Breast epithelium (tissue), 4 donors: ENCODE measurements at regions not wholly inside any gene's neighbourhood (a gene's known extent, or its start where the extent isn't known, plus 50 kb on each side); places are given as distances from the start of the nearest gene placed in this dataset.
"Not testable (repeated sequence)": the region's sequence is repeated elsewhere in the genome, so short reads cannot be mapped to it uniquely, and the experiment has no call there.

Source experiments
- DNase-seq, 2 donors: peaks; one replicate each; pipeline ENCODE4 v3.0.0-alpha.2; 2019; ENCODE audit warnings: low spot score in 2 of 2
- H3K27ac ChIP-seq, 2 donors: fragments of 200-600 bp; sonication (generic) in 1 of 2; one replicate each; pipeline ENCODE4 v1.5.1; 2016 to 2019; ENCODE audit warnings: mild to moderate bottlenecking in 1 of 2
- H3K27me3 ChIP-seq, 2 donors: fragments of 200-600 bp; sonication (generic) in 1 of 2; one replicate each; pipeline versions ENCODE4 v1.5.1 to v1.6.0; 2017 to 2019; ENCODE audit warnings: control low read depth in 1 of 2, mild to moderate bottlenecking in 1 of 2
- H3K36me3 ChIP-seq: fragments of 200-600 bp; one replicate; pipeline ENCODE4 v1.5.1; 2019
- H3K4me1 ChIP-seq, 2 donors: fragments of 200-600 bp; sonication (generic); one replicate each; pipeline ENCODE4 v1.5.1; 2016 to 2019; ENCODE audit warnings: control low read depth in 1 of 2
- H3K4me3 ChIP-seq, 3 donors: fragments of 200-600 bp; sonication (generic); 1 replicate in 2 of 3; 2 replicates in 1 of 3; pipeline ENCODE4 v1.5.1; 2016 to 2019; ENCODE audit warnings: mild to moderate bottlenecking in 3 of 3, moderate library complexity in 2 of 3
- H3K9me3 ChIP-seq, 2 donors: fragments of 200-600 bp; sonication (generic) in 1 of 2; one replicate each; pipeline ENCODE4 v1.5.1; 2016 to 2019; ENCODE audit warnings: control low read depth in 1 of 2
- intact Hi-C: fragments of 100-400 bp; cut with DNase I; formaldehyde crosslinking; loops from one replicate; pipeline ENCODE4 v1.15.1; 2023; ENCODE audit warnings: low total_unique reads

DNA sequence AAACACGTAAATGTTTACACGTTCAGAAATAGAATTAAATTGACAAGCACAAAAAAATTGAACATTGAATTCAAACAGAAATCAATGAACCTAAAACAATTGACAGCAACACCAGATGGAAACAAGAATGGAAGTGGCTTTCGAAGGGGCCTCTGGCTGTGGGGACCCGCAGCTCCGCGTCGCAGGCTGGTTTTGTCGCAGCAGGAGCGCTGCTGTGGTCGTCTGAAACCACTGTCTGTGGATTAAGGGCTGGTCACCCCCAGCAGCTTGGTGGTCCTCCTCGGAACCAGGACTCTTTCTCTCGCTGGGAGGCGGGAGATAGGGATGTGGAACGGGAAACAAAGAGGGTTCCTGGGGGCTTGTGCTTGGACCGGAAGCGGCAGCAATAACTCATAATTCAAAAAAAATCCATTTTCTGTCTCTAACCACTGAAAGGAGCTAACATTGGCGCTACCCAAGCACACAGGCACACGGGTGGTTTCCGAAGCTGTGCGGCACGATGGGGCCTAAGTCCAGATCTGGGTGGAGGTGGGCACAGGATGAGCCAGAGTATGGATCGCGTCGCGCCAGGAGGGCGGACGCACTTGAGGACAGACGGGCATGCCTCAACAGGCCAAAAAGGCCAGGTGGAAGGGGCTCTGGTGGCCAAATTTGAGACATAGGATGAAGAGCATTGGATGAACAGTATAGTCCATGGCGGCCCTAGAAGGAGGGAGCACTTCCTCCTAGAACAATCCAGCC is 346.0 kb downstream of the CNTNAP3B start:
- H3K36me3 ChIP-seq, H3K4me3 ChIP-seq, H3K9me3 ChIP-seq, H3K27ac ChIP-seq, H3K4me1 ChIP-seq, H3K27me3 ChIP-seq, DNase-seq, intact Hi-C loops: not testable (repeated sequence)

DNA sequence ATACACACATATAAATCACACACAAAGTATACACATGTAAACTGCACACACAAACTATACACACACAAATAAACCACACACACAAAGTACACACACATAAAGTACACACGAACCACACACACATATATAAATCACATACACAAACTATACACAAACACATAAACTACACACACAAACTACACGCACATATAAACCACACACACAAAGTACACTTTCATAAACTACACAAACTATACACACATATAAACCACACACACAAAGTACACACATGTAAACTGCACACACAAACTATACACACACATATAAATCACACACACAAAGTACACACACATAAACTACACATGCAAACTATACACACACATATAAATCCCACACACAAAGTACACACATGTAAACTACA is 347.3 kb downstream of the CNTNAP3B start:
- H3K4me3 ChIP-seq, H3K36me3 ChIP-seq, H3K27ac ChIP-seq, H3K9me3 ChIP-seq, DNase-seq, H3K27me3 ChIP-seq, H3K4me1 ChIP-seq, intact Hi-C loops: not testable (repeated sequence)

GRCh38 chr9:41779897-41780406 is 349.3 kb downstream of the CNTNAP3B start:
- intact Hi-C loops, H3K9me3 ChIP-seq: not testable (repeated sequence)

GRCh38 chr9:41779192-41779591 is 350.0 kb downstream of the CNTNAP3B start:
- H3K4me1 ChIP-seq, H3K36me3 ChIP-seq, H3K27ac ChIP-seq, H3K9me3 ChIP-seq, H3K4me3 ChIP-seq, DNase-seq, H3K27me3 ChIP-seq, intact Hi-C loops: not testable (repeated sequence)

More at GRCh38 chr9:41779897-41780406, 349.3 kb downstream of the CNTNAP3B start:
- not testable (repeated sequence) for H3K4me1 ChIP-seq, H3K27me3 ChIP-seq, H3K36me3 ChIP-seq, H3K27ac ChIP-seq, DNase-seq, H3K4me3 ChIP-seq

GRCh38 chr9:41778535-41779071 is 350.6 kb downstream of the CNTNAP3B start:
- H3K27ac ChIP-seq, H3K4me1 ChIP-seq, intact Hi-C loops, H3K27me3 ChIP-seq, H3K36me3 ChIP-seq, H3K9me3 ChIP-seq, H3K4me3 ChIP-seq, DNase-seq: not testable (repeated sequence)

GRCh38 chr9:41777536-41777935 is 351.7 kb downstream of the CNTNAP3B start:
- DNase-seq, H3K4me3 ChIP-seq, H3K4me1 ChIP-seq, H3K27me3 ChIP-seq, intact Hi-C loops, H3K36me3 ChIP-seq, H3K9me3 ChIP-seq, H3K27ac ChIP-seq: not testable (repeated sequence)

DNA sequence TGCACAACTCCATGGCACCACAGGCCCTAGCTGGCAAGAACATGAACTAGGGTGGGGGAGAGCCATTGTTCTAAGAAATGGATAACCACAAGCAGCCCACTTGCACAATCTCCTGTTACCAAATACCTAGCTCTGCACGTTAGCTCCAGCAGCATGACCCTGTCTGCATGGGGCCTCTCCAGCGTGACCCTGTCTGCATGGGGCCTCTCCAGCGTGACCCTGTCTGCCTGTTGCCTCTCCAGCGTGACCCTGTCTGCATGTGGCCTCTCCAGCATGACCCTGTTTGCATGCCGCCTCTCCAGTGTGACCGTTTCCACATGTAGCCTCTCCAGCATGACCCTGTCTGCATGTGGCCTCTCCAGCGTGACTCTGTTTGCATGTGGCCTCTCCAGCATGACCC is 356.7 kb downstream of the CNTNAP3B start:
- H3K36me3 ChIP-seq, intact Hi-C loops, H3K27me3 ChIP-seq, H3K9me3 ChIP-seq, H3K4me1 ChIP-seq, DNase-seq, H3K4me3 ChIP-seq, H3K27ac ChIP-seq: not testable (repeated sequence)

- H3K36me3 ChIP-seq, H3K27me3 ChIP-seq, H3K4me1 ChIP-seq, intact Hi-C loops, H3K9me3 ChIP-seq, H3K4me3 ChIP-seq, DNase-seq, H3K27ac ChIP-seq: not testable (repeated sequence)
These were observed 357.5 kb downstream of the CNTNAP3B start for GRCh38 chr9:41771693-41772092.

- H3K4me1 ChIP-seq, H3K9me3 ChIP-seq, H3K27ac ChIP-seq, DNase-seq, H3K4me3 ChIP-seq, H3K36me3 ChIP-seq, H3K27me3 ChIP-seq, intact Hi-C loops: not testable (repeated sequence)
These were observed 374.4 kb downstream of the CNTNAP3B start for GRCh38 chr9:41754822-41755221.

- H3K4me3 ChIP-seq, H3K27ac ChIP-seq, H3K36me3 ChIP-seq, intact Hi-C loops, H3K9me3 ChIP-seq, H3K4me1 ChIP-seq, DNase-seq, H3K27me3 ChIP-seq: not testable (repeated sequence)
These were observed 374.8 kb downstream of the CNTNAP3B start for GRCh38 chr9:41754403-41754802.

- H3K9me3 ChIP-seq, H3K27ac ChIP-seq, H3K4me1 ChIP-seq, H3K27me3 ChIP-seq, DNase-seq, H3K36me3 ChIP-seq, intact Hi-C loops, H3K4me3 ChIP-seq: not testable (repeated sequence)
These were observed 387.3 kb downstream of the CNTNAP3B start for GRCh38 chr9:41741897-41742296.

DNA sequence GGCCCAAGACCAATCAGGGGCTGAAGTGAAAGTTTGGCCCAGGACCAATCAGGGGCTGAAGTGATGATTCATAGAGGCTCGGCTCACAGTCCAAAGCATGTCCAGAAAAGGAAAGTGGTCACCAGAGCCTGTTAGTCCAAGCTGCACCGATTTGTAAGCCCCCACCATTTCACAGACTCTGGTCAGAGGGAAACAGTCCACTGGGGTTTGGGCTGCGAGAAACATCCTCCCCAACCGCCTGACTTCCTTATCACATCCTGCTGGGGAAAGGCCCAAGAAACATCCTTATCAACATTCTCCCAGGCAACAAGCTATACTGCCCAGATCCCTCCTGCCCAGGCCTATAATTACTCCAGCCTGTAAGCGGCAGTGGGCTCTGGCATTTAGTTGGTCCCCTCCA is 388.1 kb downstream of the CNTNAP3B start:
- H3K4me1 ChIP-seq, DNase-seq, intact Hi-C loops, H3K9me3 ChIP-seq, H3K4me3 ChIP-seq, H3K27me3 ChIP-seq, H3K27ac ChIP-seq, H3K36me3 ChIP-seq: not testable (repeated sequence)

- intact Hi-C loops, H3K4me1 ChIP-seq, H3K27ac ChIP-seq, H3K27me3 ChIP-seq, H3K9me3 ChIP-seq, H3K4me3 ChIP-seq, H3K36me3 ChIP-seq, DNase-seq: not testable (repeated sequence)
These were observed 390.5 kb downstream of the CNTNAP3B start for GRCh38 chr9:41738681-41739080.

DNA sequence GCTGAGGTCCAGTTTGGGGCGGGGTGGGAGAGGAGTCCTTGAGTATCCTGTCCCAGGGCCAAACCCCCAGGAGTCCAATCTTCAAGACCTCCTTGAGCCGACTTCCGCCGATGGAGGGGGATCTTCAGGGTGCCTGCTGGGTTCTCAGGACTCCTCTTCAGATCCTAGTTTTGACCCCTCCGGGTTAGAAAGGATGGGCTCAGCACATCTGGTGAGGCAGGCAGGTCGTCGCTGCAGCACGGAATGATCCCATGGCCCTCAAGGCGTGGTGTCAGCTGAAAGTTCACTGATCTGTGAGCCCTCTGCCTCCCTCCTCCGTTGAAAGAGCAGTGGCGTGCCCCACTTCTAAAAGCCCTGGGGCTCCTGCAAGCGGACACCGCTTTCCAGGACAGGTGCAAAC is 430.0 kb downstream of the CNTNAP3B start:
- intact Hi-C loops, DNase-seq, H3K27ac ChIP-seq, H3K4me3 ChIP-seq, H3K9me3 ChIP-seq, H3K4me1 ChIP-seq, H3K27me3 ChIP-seq, H3K36me3 ChIP-seq: not testable (repeated sequence)
